GM12873 (cell line): ENCODE measurements at regions not wholly inside any gene's neighbourhood (a gene's known extent, or its start where the extent isn't known, plus 50 kb on each side); places are given as distances from the start of the nearest gene placed in this dataset.

Experiments
- CTCF ChIP-seq: IDR thresholded peaks from 2 replicates; pipeline ENCODE4 v1.5.1; 2012; ENCODE audit warnings: low read depth, mild to moderate bottlenecking, moderate library complexity, low read length, control low read depth; ENCODE audit not compliant: insufficient read depth; ENCODE audit errors: missing control alignments

GRCh38 chr19:34096020-34096915 is 76.0 kb upstream of the LSM14A start:
- TF ChIP-seq CTCF: peak; percentile 55

DNA sequence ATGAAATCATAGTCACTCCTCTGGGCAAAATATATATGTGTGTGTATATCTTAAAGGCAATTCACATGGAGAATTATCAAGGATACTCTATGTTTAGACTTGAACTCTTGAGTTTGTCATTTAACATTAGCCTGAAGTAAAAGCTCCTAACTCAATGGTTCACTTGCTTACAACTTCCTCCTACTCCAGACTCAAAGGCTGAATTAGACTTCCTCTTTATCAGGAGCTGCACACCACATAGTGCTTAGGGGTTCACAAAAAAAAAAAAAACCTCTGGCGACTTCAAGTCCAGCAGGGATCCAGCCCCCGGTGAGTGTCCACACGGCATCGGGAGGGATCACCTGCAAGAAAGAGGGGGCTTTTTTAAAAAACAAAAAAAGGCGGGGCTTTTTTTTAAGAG is 68.2 kb upstream of the LSM14A start:
- no peak for TF ChIP-seq CTCF

DNA sequence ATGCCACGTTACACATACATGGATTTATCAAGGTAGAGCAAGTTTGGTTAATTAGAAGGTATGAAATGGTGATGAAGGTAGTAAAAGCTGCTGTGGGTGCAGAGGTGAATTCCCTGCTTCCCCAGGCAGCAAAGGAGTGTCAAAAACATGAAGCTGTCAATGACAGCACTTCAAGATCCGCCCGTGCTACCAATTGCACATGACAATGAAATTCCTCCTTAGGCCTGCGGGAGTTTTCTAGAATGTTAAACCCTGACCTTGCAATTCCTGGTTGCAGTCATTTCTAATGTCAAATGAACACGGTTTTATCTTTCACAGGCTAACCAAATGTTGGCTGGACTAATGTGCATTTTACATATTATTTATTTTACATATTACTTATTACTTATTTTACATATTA is 67.7 kb upstream of the LSM14A start:
- no peak for TF ChIP-seq CTCF

DNA sequence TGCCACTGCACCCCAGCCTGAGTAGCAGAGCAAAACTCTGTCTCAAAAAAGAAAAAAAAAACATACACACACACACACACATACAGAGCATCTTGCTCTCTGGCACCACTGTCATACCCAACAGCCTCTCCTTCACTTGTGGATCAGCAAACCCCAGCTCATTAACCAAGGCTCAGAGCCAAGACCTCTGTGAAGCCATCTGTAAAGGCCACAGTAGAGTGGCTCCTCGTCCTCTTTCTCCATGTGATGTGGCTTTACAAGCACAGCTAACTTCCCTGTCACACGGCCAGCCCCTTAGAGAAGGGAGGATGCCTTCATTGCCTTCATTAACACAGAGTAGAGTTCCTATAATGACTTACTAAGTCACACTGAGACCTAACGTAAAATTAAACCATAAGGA is 62.7 kb upstream of the LSM14A start:
- TF ChIP-seq CTCF: no peak

DNA sequence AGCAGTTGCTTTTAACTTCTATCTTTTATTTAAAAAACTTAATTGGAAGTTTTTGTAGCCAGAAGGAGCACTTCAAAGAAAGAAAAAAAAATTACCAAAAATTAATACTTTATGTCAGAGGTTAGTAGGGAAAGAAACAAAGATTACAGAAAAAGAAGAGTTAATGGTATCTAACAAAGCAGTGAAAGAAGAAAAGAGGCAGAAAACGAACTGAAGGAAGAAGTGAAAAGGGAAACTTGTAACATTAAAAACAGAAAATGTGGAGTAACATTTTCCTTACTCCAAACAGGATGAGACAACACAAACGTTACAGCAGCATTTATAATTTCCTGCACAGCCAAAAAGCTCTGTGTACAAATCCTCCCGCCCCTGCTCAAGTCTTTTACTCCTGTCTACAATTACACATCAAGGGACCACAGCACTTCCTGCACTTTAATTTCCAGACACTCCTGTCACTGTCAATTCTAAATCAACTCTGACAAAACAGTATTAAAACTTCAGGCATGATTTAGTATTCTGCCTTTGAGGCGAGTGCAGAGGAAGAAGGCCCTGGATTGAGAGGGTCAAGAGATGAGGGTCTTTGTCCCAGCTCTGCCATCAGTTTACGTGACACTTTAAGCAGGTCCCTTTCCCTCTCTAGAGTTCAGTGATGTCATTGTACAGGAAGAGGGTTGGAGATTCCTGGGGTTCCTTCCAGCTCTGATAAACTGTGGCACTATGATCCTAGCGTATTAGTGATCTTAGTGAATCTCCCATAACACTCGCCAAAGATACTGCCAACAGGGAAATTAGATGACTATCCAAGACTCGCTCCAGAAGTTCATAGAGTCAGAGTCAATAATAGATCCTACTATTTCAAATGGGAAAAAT is 53.2 kb upstream of the LSM14A start:
- no peak for TF ChIP-seq CTCF

- TF ChIP-seq CTCF: no peak
Observed at GRCh38 chr19:34120141-34120540, 52.2 kb upstream of the LSM14A start.
